DND-41 (cell line): ENCODE measurements at regions not wholly inside any gene's neighbourhood (a gene's known extent, or its start where the extent isn't known, plus 50 kb on each side); places are given as distances from the start of the nearest gene placed in this dataset.

Experiments used
- EZH2 ChIP-seq: IDR thresholded peaks from 3 replicates; pipeline ENCODE4 v1.6.1; 2012; ENCODE audit warnings: borderline replicate concordance, low read depth, mild to moderate bottlenecking, moderate library complexity, low read length, inconsistent platforms; ENCODE audit not compliant: severe bottlenecking
- TF ChIP-seq, protein P1 (sequence below): IDR thresholded peaks from 2 replicates; pipeline ENCODE4 v1.5.1; 2012; ENCODE audit warnings: borderline replicate concordance, low read length, moderate library complexity, mild to moderate bottlenecking; ENCODE audit not compliant: poor library complexity, severe bottlenecking; ENCODE audit errors: extremely low read depth

DNA sequence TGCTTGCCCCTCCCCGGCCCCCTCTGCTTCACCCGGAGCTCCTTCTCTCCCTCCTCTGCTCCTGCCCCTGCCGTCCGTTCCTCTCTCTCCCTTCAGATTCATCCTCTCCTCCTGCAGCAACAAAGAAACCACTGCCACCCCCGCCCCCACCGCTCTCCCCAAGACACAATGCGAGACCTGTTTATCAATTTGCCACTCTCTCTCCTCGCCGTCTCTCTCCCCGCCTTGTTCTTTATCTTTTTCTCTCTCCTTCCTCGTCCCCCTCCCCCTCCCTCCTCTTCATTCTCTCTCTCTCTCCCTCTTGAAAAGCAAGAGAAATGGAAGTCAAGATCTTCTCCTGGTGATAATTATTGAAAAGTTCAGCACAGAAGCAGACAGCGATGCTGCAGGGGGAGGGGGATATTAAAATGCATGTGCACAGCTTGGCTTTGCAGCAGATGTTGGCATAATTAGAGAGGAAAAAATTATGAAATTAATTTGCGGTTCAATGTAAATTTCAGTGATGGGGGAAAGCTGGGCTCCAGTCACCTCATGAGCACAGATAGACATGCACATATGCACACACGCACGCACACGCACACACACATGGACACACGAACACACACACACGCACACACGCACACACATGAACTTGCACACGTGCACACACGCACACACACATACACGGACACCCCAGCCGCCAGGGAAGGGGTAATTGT is 58.1 kb upstream of the CBFA2T3 start:
- TF ChIP-seq, protein P1, sequence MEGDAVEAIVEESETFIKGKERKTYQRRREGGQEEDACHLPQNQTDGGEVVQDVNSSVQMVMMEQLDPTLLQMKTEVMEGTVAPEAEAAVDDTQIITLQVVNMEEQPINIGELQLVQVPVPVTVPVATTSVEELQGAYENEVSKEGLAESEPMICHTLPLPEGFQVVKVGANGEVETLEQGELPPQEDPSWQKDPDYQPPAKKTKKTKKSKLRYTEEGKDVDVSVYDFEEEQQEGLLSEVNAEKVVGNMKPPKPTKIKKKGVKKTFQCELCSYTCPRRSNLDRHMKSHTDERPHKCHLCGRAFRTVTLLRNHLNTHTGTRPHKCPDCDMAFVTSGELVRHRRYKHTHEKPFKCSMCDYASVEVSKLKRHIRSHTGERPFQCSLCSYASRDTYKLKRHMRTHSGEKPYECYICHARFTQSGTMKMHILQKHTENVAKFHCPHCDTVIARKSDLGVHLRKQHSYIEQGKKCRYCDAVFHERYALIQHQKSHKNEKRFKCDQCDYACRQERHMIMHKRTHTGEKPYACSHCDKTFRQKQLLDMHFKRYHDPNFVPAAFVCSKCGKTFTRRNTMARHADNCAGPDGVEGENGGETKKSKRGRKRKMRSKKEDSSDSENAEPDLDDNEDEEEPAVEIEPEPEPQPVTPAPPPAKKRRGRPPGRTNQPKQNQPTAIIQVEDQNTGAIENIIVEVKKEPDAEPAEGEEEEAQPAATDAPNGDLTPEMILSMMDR, result no peak
- no peak for TF ChIP-seq EZH2
